CD14-positive monocyte (primary cell): ENCODE measurements at regions not wholly inside any gene's neighbourhood (a gene's known extent, or its start where the extent isn't known, plus 50 kb on each side); places are given as distances from the start of the nearest gene placed in this dataset.

Experiments used
- DNase-seq, 3 donors: peaks; one replicate each; pipeline ENCODE4 v3.0.0-alpha.2; 2011 to 2022
- H2AFZ ChIP-seq: 2 replicates; pipeline ENCODE4 v1.6.0; 2012; ENCODE audit warnings: mild to moderate bottlenecking, low read depth, low read length, inconsistent platforms; ENCODE audit not compliant: insufficient read depth, poor library complexity, severe bottlenecking
- H3K27ac ChIP-seq, 2 donors: 1 replicate in 1 of 2; 2 replicates in 1 of 2; pipeline ENCODE4 v1.5.1; 2012 to 2013; ENCODE audit warnings: low read length in 2 of 2, control low read depth in 1 of 2, inconsistent platforms in 1 of 2, low read depth in 1 of 2, mild to moderate bottlenecking in 1 of 2
- H3K27me3 ChIP-seq, 2 donors: one replicate each; pipeline versions ENCODE4 v1.6.0 to v1.6.1; 2011 to 2013; ENCODE audit warnings: low read length in 2 of 2; ENCODE audit not compliant: control insufficient read depth in 2 of 2, insufficient read depth in 2 of 2
- H3K36me3 ChIP-seq, 2 donors: replicated peaks in 1 of 2; 1 replicate in 1 of 2; 2 replicates in 1 of 2; pipeline versions ENCODE4 v1.5.1 to v1.6.1; 2012 to 2013; ENCODE audit warnings: low read length in 2 of 2, control low read depth in 1 of 2, inconsistent platforms in 1 of 2, mild to moderate bottlenecking in 1 of 2; ENCODE audit not compliant: insufficient read depth in 2 of 2, control insufficient read depth in 1 of 2
- H3K4me1 ChIP-seq, 2 donors: 1 replicate in 1 of 2; 2 replicates in 1 of 2; pipeline versions ENCODE4 v1.5.1 to v1.6.1; 2012 to 2013; ENCODE audit warnings: low read length in 2 of 2, control low read depth in 1 of 2, inconsistent platforms in 1 of 2, mild to moderate bottlenecking in 1 of 2, moderate library complexity in 1 of 2; ENCODE audit not compliant: insufficient read depth in 2 of 2, control insufficient read depth in 1 of 2
- H3K4me2 ChIP-seq: replicated peaks from 2 replicates; pipeline ENCODE3; 2012; ENCODE audit warnings: low read length, moderate library complexity, mild to moderate bottlenecking; ENCODE audit not compliant: poor library complexity, severe bottlenecking; ENCODE audit errors: extremely low read depth
- H3K4me3 ChIP-seq, 3 experiments: fragments of 200-600 bp in 1 of 3; sonication (generic) in 1 of 3; replicated peaks in 1 of 3; 1 replicate in 2 of 3; 2 replicates in 1 of 3; pipeline ENCODE4 v1.5.1; 2011 to 2013; ENCODE audit warnings: low read length in 3 of 3, mild to moderate bottlenecking in 3 of 3, control low read depth in 2 of 3, low read depth in 2 of 3, inconsistent platforms in 1 of 3, moderate library complexity in 1 of 3
- H3K79me2 ChIP-seq: 2 replicates; pipeline ENCODE4 v1.6.0; 2012; ENCODE audit warnings: mild to moderate bottlenecking, control low read depth, inconsistent platforms, low read length, moderate library complexity; ENCODE audit not compliant: insufficient read depth
- H3K9ac ChIP-seq: 2 replicates; pipeline ENCODE4 v1.6.0; 2017; ENCODE audit warnings: low read length, mild to moderate bottlenecking; ENCODE audit not compliant: insufficient read depth, poor library complexity, severe bottlenecking
- H3K9me3 ChIP-seq, 2 donors: replicated peaks in 1 of 2; 1 replicate in 1 of 2; 2 replicates in 1 of 2; pipeline versions ENCODE4 v1.5.1 to v1.6.1; 2012 to 2013; ENCODE audit warnings: low read length in 2 of 2, control low read depth in 1 of 2; ENCODE audit not compliant: control insufficient read depth in 1 of 2, insufficient read depth in 1 of 2
- H4K20me1 ChIP-seq: 2 replicates; pipeline ENCODE4 v1.6.0; 2012; ENCODE audit warnings: mild to moderate bottlenecking, low read length, control low read depth, moderate library complexity; ENCODE audit not compliant: insufficient read depth
- H3K27ac Mint-ChIP-seq, 7 donors: one replicate each; pipeline ENCODE4 v1.8.0; 2020; ENCODE audit warnings: mild to moderate bottlenecking in 7 of 7, mixed read lengths in 7 of 7, moderate library complexity in 6 of 7, inconsistent platforms in 2 of 7
- H3K27me3 Mint-ChIP-seq, 3 donors: one replicate each; pipeline ENCODE4 v1.8.0; 2021 to 2022; ENCODE audit warnings: low read depth in 3 of 3, mild to moderate bottlenecking in 3 of 3, mixed read lengths in 3 of 3, moderate library complexity in 3 of 3, inconsistent platforms in 1 of 3
- H3K36me3 Mint-ChIP-seq, 2 donors: one replicate each; pipeline ENCODE4 v1.8.0; 2020; ENCODE audit warnings: mixed read lengths in 2 of 2, inconsistent platforms in 1 of 2, mild to moderate bottlenecking in 1 of 2
- H3K4me1 Mint-ChIP-seq: one replicate; pipeline ENCODE4 v1.8.0; 2020; ENCODE audit warnings: mild to moderate bottlenecking, mixed read lengths
- H3K4me3 Mint-ChIP-seq, 2 donors: one replicate each; pipeline ENCODE4 v1.8.0; 2020; ENCODE audit warnings: mild to moderate bottlenecking in 2 of 2, mixed read lengths in 2 of 2, moderate library complexity in 1 of 2
- H3K9me3 Mint-ChIP-seq, 7 donors: one replicate each; pipeline ENCODE4 v1.8.0; 2020 to 2022; ENCODE audit warnings: mixed read lengths in 7 of 7, mild to moderate bottlenecking in 6 of 7, moderate library complexity in 6 of 7, inconsistent platforms in 2 of 7
- CTCF ChIP-seq: fragments of 200-600 bp; IDR thresholded peaks from one replicate; pipeline ENCODE4 v1.8.0; 2022; ENCODE audit warnings: antibody characterized with exemption, mild to moderate bottlenecking
- WGBS: methylation state at CpG from one replicate; pipeline ENCODE4 v1.1.5; 2013; ENCODE audit warnings: missing lambda C conversion rate; ENCODE audit not compliant: insufficient coverage; 5-methylcytosine and 5-hydroxymethylcytosine counted together
- intact Hi-C, 2 donors: fragments of 100-400 bp; cut with micrococcal nuclease; formaldehyde crosslinking; loops; one replicate each; pipeline versions ENCODE4 v1.15.0 to v1.15.1; 2023

GRCh38 chr3:148331081-148331846 is 366.4 kb upstream of the AGTR1 start:
- H3K27ac Mint-ChIP-seq = no peak overlapping the region
- H3K9me3 Mint-ChIP-seq = peaks cover 0 to 2% (median 0%) of the 10 kb centered on the region in 7 donors
- DNase-seq = no peak
- Histone ChIP-seq H4K20me1 (no peaks in the 10 kb centered on the region), H3K4me1 (no peaks in the 10 kb centered on the region), H3K79me2 (no peaks in the 10 kb centered on the region), H3K4me2 (no peak overlapping the region), H3K36me3 (no peaks in the 10 kb centered on the region), H2AFZ (no peak overlapping the region), H3K4me3 (no peak overlapping the region), H3K9me3 (no peaks in the 10 kb centered on the region), H3K27me3 (no peaks in the 10 kb centered on the region), H3K9ac (no peak overlapping the region), H3K27ac (no peak overlapping the region)
- no peaks in the 10 kb centered on the region for H3K4me1 Mint-ChIP-seq
- intact Hi-C loops = no loop called here
- peaks cover 0 to 14% (median 1%) of the 10 kb centered on the region in 3 donors for H3K27me3 Mint-ChIP-seq
- H3K36me3 Mint-ChIP-seq = no peaks in the 10 kb centered on the region
- WGBS = no CpG with 5 or more reads among the region's 1 CpG
- H3K4me3 Mint-ChIP-seq = no peak overlapping the region
- TF ChIP-seq CTCF = no peak

- H3K27ac ChIP-seq = no peak overlapping the region
- peaks cover 0 to 9% (median 1%) of the 10 kb centered on the region in 3 donors for H3K27me3 Mint-ChIP-seq
- H3K4me2 ChIP-seq = no peak overlapping the region
- H3K4me1 ChIP-seq = no peaks in the 10 kb centered on the region
- WGBS = no CpG with 5 or more reads among the region's 2 CpGs
- H3K9me3 ChIP-seq = no peaks in the 10 kb centered on the region
- no peaks in the 10 kb centered on the region for H3K36me3 ChIP-seq
- no peaks in the 10 kb centered on the region for H3K27me3 ChIP-seq
- no peak overlapping the region for H3K4me3 ChIP-seq
- intact Hi-C loops = no loop called here
- no peaks in the 10 kb centered on the region for H3K79me2 ChIP-seq
- H2AFZ ChIP-seq = no peak overlapping the region
- no peak overlapping the region for H3K9ac ChIP-seq
- H3K36me3 Mint-ChIP-seq = no peaks in the 10 kb centered on the region
- H3K4me3 Mint-ChIP-seq = no peak overlapping the region
- peaks cover 0 to 2% (median under 1%) of the 10 kb centered on the region in 7 donors for H3K9me3 Mint-ChIP-seq
- no peak for TF ChIP-seq CTCF
- no peaks in the 10 kb centered on the region for H4K20me1 ChIP-seq
- H3K27ac Mint-ChIP-seq = no peak overlapping the region
- H3K4me1 Mint-ChIP-seq = no peaks in the 10 kb centered on the region
- no peak for DNase-seq
Measured at GRCh38 chr3:148332509-148332908, 365.2 kb upstream of the AGTR1 start.
